Erythroblast (primary cell): ENCODE measurements at regions not wholly inside any gene's neighbourhood (a gene's known extent, or its start where the extent isn't known, plus 50 kb on each side); places are given as distances from the start of the nearest gene placed in this dataset.

Experiments
- GATA1 ChIP-seq: IDR thresholded peaks from 2 replicates; pipeline ENCODE4 v1.6.1; 2011; ENCODE audit warnings: low read depth, mild to moderate bottlenecking, control low read depth, low read length, moderate library complexity
- POLR2A ChIP-seq: IDR thresholded peaks from 2 replicates; pipeline ENCODE4 v1.6.1; 2011; ENCODE audit warnings: mild to moderate bottlenecking, low read length

GRCh38 chr6:48369100-48369499, 258.1 kb upstream of the PTCHD4 start:
- TF ChIP-seq POLR2A (no peak), GATA1 (no peak)
